GM19372 (cell line): ENCODE measurements at regions not wholly inside any gene's neighbourhood (a gene's known extent, or its start where the extent isn't known, plus 50 kb on each side); places are given as distances from the start of the nearest gene placed in this dataset.
"Not testable (repeated sequence)": the region's sequence is repeated elsewhere in the genome, so short reads cannot be mapped to it uniquely, and the experiment has no call there.

Experiments
- ATAC-seq: cut with Tn5 transposase; IDR thresholded peaks from one replicate; pipeline ENCODE4 v1.9.1; 2021; ENCODE audit warnings: mild to moderate bottlenecking, low read depth, moderate library complexity; ENCODE audit not compliant: unreplicated experiment

- no peak for ATAC-seq
Observed at GRCh38 chr9:30235564-30235963, 2148.9 kb upstream of the ACO1 start.

DNA sequence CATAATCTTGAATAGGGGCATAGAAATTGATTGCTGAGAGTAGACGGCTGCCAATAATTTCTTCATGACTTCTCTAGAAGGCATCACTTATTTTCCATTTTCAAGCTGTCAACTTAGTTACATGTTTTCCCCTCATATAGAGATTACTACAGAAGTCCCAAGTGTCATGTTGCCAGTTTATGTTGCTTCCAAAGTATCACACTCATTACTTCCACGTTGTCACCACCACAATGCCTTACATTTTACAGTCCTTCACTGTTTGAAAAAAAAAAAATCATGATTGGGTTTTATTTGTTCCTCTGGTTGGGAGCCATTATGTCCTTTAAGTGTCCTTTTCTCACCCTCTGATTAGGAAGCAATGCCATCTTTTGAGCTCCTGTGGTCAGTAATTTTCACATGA, 2144.6 kb upstream of the ACO1 start:
- ATAC-seq: no peak

DNA sequence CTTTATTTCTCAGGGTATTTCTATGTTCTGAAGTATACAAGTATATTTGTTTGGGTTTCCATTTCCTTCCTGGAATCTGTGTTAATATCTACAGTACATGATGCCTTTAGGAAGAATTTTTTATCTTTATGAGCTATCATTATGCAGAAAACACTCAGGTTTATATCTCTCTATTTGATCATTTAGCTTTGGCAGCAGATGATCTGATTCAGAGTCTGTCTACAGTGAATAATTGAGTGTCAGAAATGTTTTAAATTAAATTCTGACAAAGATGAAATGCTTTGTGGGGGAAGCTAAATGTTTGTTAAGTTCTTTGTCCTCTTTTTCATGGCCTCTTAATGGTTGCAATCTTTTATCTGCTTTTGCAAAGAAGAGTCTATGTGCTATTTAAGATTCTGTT, 2141.0 kb upstream of the ACO1 start:
- ATAC-seq: no peak

GRCh38 chr9:30244877-30245276, 2139.6 kb upstream of the ACO1 start:
- no peak for ATAC-seq

GRCh38 chr9:30250872-30251271, 2133.6 kb upstream of the ACO1 start:
- ATAC-seq: no peak

- no peak for ATAC-seq
Observed at GRCh38 chr9:30258094-30258493, 2126.3 kb upstream of the ACO1 start.

GRCh38 chr9:30280229-30280900, 2104.1 kb upstream of the ACO1 start:
- no peak for ATAC-seq

- no peak for ATAC-seq
Observed at GRCh38 chr9:30289435-30289834, 2095.0 kb upstream of the ACO1 start.

DNA sequence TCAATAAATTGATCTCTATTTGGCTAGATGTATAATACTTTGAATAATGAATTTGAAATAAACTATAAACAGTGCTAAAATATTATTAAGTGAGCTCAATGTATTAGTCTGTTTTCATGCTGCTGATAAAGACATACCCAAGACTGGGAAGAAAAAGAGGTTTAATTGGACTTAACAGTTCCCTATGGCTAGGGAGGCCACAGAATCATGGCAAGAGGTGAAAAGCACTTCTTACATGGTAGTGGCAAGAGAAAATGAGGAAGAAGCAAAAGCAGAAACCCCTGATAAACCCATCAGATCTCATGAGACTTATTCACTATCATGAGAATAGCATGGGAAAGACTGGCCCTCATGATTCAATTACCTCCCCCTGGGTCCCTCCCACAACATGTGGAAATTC, 2092.4 kb upstream of the ACO1 start:
- not testable (repeated sequence) for ATAC-seq

GRCh38 chr9:30293231-30293630, 2091.2 kb upstream of the ACO1 start:
- no peak for ATAC-seq

GRCh38 chr9:30299126-30299780, 2085.2 kb upstream of the ACO1 start:
- ATAC-seq: no peak

DNA sequence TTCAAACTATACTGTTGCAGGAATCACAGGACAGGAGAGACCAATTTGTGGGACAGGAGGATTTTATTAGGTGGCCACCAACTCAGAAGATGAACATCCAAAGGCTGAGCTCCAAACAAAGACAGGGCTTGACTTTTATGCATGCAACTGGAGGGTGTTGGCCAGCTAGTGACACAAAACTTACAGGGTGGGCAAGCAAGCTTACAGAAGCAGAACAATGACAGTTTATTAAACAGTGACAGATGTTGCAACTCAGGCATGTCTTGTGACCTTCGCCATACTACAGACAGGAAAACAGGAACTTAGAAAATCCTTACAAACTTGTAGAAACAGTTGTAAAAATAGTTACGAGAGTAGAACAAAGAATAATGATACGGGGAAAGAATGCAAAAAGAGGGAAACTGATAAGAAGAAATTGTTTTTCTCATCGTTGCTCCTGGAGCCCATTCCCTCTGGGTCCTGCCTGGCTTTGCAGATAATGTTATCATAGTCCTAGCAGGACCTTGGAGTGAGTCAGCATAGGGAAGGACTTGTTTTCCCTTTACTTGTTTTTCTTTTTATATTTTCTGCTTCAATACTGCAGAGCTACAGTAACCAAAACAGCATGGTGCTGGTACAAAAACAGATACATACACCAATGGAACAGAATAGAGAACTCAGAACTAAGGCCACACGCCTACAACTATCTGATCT, 2083.0 kb upstream of the ACO1 start:
- no peak for ATAC-seq

DNA sequence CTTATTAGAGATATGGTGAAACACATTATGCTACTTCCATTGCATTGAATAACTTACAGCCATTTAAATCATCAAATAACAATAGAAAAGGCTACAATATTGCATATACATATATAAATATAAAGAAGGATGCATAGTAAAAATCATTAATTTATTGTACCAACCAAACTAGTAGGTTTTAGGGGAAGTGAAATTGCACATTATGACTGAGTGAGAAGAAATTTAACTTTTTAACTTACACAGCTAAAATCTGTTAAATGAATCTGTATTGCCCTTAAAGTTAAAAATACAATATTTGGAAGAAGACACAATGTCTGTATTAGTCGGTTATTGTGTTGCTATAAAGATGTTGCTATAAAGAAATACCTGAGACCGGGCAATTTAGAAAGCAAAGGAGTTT, 2073.7 kb upstream of the ACO1 start:
- ATAC-seq: no peak

- ATAC-seq: no peak
Observed at GRCh38 chr9:30329431-30329830, 2055.0 kb upstream of the ACO1 start.

DNA sequence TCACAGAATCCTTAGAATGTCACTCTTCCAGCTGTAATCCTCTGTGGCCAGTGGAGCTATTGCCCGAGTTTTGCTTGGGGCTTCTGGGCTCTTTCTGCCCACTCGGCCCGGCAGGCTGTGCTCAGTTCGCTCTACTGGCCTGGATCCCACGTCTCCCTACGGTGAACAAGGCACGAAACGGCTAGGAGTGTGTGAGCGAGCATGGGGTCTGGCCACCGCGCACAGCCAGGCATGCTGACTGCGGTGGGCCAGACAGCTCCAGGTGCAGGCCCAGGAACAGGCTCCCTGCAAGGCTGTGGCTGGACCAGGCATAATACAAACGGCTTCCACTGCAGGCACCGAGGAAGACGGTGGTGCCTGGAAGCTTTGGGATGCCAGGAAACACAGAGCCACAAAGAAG, 2035.5 kb upstream of the ACO1 start:
- ATAC-seq: no peak

- ATAC-seq: no peak
Observed at GRCh38 chr9:30349526-30350513, 2034.6 kb upstream of the ACO1 start.

- no peak for ATAC-seq
Observed at GRCh38 chr9:30356221-30356620, 2028.2 kb upstream of the ACO1 start.

- ATAC-seq: no peak
Observed at GRCh38 chr9:30362373-30362772, 2022.1 kb upstream of the ACO1 start.

GRCh38 chr9:30366140-30366539, 2018.3 kb upstream of the ACO1 start:
- not testable (repeated sequence) for ATAC-seq

GRCh38 chr9:30382271-30382670, 2002.2 kb upstream of the ACO1 start:
- ATAC-seq: no peak

- no peak for ATAC-seq
Observed at GRCh38 chr9:30410273-30410672, 1974.2 kb upstream of the ACO1 start.
